Ovary (tissue), 3 donors: ENCODE measurements at regions not wholly inside any gene's neighbourhood (a gene's known extent, or its start where the extent isn't known, plus 50 kb on each side); places are given as distances from the start of the nearest gene placed in this dataset.

Experiments
- POLR2A ChIP-seq: fragments of 450-650 bp; IDR thresholded peaks from one replicate; pipeline ENCODE4 v1.6.1; 2017; ENCODE audit warnings: antibody characterized with exemption, mild to moderate bottlenecking, moderate library complexity
- TF ChIP-seq, protein P1 (sequence below), 3 donors: fragments of 450-650 bp in 2 of 3; fragments of 200-600 bp in 1 of 3; IDR thresholded peaks; one replicate each; pipeline versions ENCODE4 v1.5.1 to v1.8.0; 2016 to 2022; ENCODE audit warnings: antibody characterized with exemption in 3 of 3, mild to moderate bottlenecking in 1 of 3
- donor health status: DM: no; HTN: no; CAD: no.

- TF ChIP-seq, protein P1, sequence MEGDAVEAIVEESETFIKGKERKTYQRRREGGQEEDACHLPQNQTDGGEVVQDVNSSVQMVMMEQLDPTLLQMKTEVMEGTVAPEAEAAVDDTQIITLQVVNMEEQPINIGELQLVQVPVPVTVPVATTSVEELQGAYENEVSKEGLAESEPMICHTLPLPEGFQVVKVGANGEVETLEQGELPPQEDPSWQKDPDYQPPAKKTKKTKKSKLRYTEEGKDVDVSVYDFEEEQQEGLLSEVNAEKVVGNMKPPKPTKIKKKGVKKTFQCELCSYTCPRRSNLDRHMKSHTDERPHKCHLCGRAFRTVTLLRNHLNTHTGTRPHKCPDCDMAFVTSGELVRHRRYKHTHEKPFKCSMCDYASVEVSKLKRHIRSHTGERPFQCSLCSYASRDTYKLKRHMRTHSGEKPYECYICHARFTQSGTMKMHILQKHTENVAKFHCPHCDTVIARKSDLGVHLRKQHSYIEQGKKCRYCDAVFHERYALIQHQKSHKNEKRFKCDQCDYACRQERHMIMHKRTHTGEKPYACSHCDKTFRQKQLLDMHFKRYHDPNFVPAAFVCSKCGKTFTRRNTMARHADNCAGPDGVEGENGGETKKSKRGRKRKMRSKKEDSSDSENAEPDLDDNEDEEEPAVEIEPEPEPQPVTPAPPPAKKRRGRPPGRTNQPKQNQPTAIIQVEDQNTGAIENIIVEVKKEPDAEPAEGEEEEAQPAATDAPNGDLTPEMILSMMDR (IDR thresholded peaks at IDR 0.05) = no peak
- TF ChIP-seq POLR2A = no peak
Observed at GRCh38 chr6:134589512-134589911, 271.6 kb upstream of the SGK1 start.
